ENCODE measurements at regions not wholly inside any gene's neighbourhood (a gene's known extent, or its start where the extent isn't known, plus 50 kb on each side); places are given as distances from the start of the nearest gene placed in this dataset.

- no peak for DNase-seq (ENCODE audit: insufficient read length, low spot score, missing footprints)
- Histone ChIP-seq H3K79me2 (ENCODE audit: insufficient read depth, low read length) (no peaks in the 10 kb centered on the region), H3K9me3 (ENCODE audit: low read depth, low read length) (no peaks in the 10 kb centered on the region), H3K4me3 (ENCODE audit: insufficient read depth, low read length) (no peak overlapping the region), H4K20me1 (ENCODE audit: insufficient read depth, low read length) (no peaks in the 10 kb centered on the region), H3K36me3 (ENCODE audit: insufficient read depth, low read length) (no peaks in the 10 kb centered on the region), H3K4me1 (ENCODE audit: insufficient read depth, low read length) (no peaks in the 10 kb centered on the region), H3K27ac (ENCODE audit: low read depth, low read length) (no peak overlapping the region), H3K4me2 (ENCODE audit: insufficient read depth, low read length) (no peak overlapping the region), H2AFZ (ENCODE audit: low read length) (no peak overlapping the region), H3K27me3 (ENCODE audit: insufficient read depth, low read length) (no peaks in the 10 kb centered on the region)
- no peak for TF ChIP-seq CTCF (IDR thresholded peaks at IDR 0.05; ENCODE audit: extremely low read depth, low read depth, low read length)
These were observed 316.9 kb downstream of the TEX29 start for GRCh38 chr13:111637365-111637764.

GRCh38 chr13:111638233-111638632, 317.8 kb downstream of the TEX29 start:
- no peaks in the 10 kb centered on the region for H3K9me3 ChIP-seq (ENCODE audit: low read depth, low read length)
- no peak overlapping the region for H3K4me2 ChIP-seq (ENCODE audit: insufficient read depth, low read length)
- H3K27ac ChIP-seq (ENCODE audit: low read depth, low read length), result no peak overlapping the region
- no peaks in the 10 kb centered on the region for H3K27me3 ChIP-seq (ENCODE audit: insufficient read depth, low read length)
- DNase-seq (ENCODE audit: insufficient read length, low spot score, missing footprints), result no peak
- H3K4me3 ChIP-seq (ENCODE audit: insufficient read depth, low read length), result no peak overlapping the region
- no peaks in the 10 kb centered on the region for H3K79me2 ChIP-seq (ENCODE audit: insufficient read depth, low read length)
- no peak overlapping the region for H2AFZ ChIP-seq (ENCODE audit: low read length)
- no peaks in the 10 kb centered on the region for H3K36me3 ChIP-seq (ENCODE audit: insufficient read depth, low read length)
- H3K4me1 ChIP-seq (ENCODE audit: insufficient read depth, low read length), result no peaks in the 10 kb centered on the region
- TF ChIP-seq CTCF (IDR thresholded peaks at IDR 0.05; ENCODE audit: extremely low read depth, low read depth, low read length), result no peak
- H4K20me1 ChIP-seq (ENCODE audit: insufficient read depth, low read length), result no peaks in the 10 kb centered on the region

GRCh38 chr13:111639196-111639705, 318.8 kb downstream of the TEX29 start:
- DNase-seq (ENCODE audit: insufficient read length, low spot score, missing footprints), result no peak
- Histone ChIP-seq H3K4me2 (ENCODE audit: insufficient read depth, low read length) (no peak overlapping the region), H3K4me1 (ENCODE audit: insufficient read depth, low read length) (no peaks in the 10 kb centered on the region), H2AFZ (ENCODE audit: low read length) (no peak overlapping the region), H3K9me3 (ENCODE audit: low read depth, low read length) (no peaks in the 10 kb centered on the region), H4K20me1 (ENCODE audit: insufficient read depth, low read length) (no peaks in the 10 kb centered on the region), H3K27me3 (ENCODE audit: insufficient read depth, low read length) (no peaks in the 10 kb centered on the region), H3K36me3 (ENCODE audit: insufficient read depth, low read length) (no peaks in the 10 kb centered on the region), H3K27ac (ENCODE audit: low read depth, low read length) (no peak overlapping the region), H3K79me2 (ENCODE audit: insufficient read depth, low read length) (no peaks in the 10 kb centered on the region), H3K4me3 (ENCODE audit: insufficient read depth, low read length) (no peak overlapping the region)
- no peak for TF ChIP-seq CTCF (IDR thresholded peaks at IDR 0.05; ENCODE audit: extremely low read depth, low read depth, low read length)

GRCh38 chr13:111640006-111640405, 319.6 kb downstream of the TEX29 start:
- Histone ChIP-seq H3K9me3 (ENCODE audit: low read depth, low read length) (no peaks in the 10 kb centered on the region), H3K36me3 (ENCODE audit: insufficient read depth, low read length) (no peaks in the 10 kb centered on the region), H2AFZ (ENCODE audit: low read length) (no peak overlapping the region), H3K4me1 (ENCODE audit: insufficient read depth, low read length) (no peaks in the 10 kb centered on the region), H3K79me2 (ENCODE audit: insufficient read depth, low read length) (no peaks in the 10 kb centered on the region), H3K4me3 (ENCODE audit: insufficient read depth, low read length) (no peak overlapping the region), H4K20me1 (ENCODE audit: insufficient read depth, low read length) (no peaks in the 10 kb centered on the region), H3K27me3 (ENCODE audit: insufficient read depth, low read length) (no peaks in the 10 kb centered on the region), H3K4me2 (ENCODE audit: insufficient read depth, low read length) (no peak overlapping the region), H3K27ac (ENCODE audit: low read depth, low read length) (no peak overlapping the region)
- no peak for DNase-seq (ENCODE audit: insufficient read length, low spot score, missing footprints)
- no peak for TF ChIP-seq CTCF (IDR thresholded peaks at IDR 0.05; ENCODE audit: extremely low read depth, low read depth, low read length)
